NCI-H526 (cell line): ENCODE measurements at regions not wholly inside any gene's neighbourhood (a gene's known extent, or its start where the extent isn't known, plus 50 kb on each side); places are given as distances from the start of the nearest gene placed in this dataset.

Experiments
- DNase-seq, 2 experiments: peaks; one replicate each; lab custom pipeline; 2025; lab: John Stamatoyannopoulos, UW

GRCh38 chr20:24718277-24718676 is 230.8 kb upstream of the CST7 start:
- DNase-seq: no peak

GRCh38 chr20:24718696-24719095 is 230.4 kb upstream of the CST7 start:
- DNase-seq: no peak

- peak; percentile 96 for DNase-seq
These were observed 228.1 kb upstream of the CST7 start for GRCh38 chr20:24720957-24721356.

GRCh38 chr20:24721891-24722568 is 227.0 kb upstream of the CST7 start:
- no peak for DNase-seq

DNA sequence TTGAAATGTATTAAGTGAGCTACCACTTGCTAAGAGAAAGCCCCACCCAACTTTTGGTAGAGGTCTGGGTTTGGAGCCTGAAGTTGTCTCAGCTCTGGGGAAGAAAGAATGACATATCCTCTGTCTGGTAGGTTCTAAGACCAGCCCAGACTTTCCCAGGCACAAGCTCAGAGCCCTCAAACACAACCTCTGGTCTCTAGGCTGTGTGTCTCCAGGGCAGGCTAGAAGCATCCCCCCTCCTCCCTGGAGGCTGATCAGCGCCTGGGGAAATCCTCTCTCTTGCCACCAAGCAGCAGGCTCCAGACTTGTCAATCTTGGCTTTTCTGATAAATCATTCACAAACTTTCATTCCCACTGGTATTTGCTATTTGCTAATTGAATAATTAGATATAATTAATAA is 226.5 kb upstream of the CST7 start:
- DNase-seq: peak in 1 of 2 experiments; percentile 15

DNA sequence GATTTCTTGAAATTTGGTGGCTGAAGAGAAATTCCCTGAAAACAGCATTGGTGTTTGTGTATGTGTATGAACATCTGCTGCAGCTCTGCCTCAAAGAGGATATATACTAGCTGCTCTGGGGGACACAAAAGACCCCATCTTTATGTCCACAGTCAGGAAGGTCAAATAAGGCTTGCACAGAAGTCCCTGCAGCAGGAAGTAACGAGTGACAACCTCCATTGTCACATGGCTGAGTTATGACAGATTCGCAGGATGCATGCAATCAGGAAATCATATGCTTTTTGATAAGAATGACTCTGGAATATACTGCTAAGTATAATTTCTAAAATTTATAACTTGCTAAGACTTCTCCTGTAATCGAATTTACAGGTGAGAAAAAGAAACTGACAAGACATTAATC is 225.9 kb upstream of the CST7 start:
- no peak for DNase-seq

DNA sequence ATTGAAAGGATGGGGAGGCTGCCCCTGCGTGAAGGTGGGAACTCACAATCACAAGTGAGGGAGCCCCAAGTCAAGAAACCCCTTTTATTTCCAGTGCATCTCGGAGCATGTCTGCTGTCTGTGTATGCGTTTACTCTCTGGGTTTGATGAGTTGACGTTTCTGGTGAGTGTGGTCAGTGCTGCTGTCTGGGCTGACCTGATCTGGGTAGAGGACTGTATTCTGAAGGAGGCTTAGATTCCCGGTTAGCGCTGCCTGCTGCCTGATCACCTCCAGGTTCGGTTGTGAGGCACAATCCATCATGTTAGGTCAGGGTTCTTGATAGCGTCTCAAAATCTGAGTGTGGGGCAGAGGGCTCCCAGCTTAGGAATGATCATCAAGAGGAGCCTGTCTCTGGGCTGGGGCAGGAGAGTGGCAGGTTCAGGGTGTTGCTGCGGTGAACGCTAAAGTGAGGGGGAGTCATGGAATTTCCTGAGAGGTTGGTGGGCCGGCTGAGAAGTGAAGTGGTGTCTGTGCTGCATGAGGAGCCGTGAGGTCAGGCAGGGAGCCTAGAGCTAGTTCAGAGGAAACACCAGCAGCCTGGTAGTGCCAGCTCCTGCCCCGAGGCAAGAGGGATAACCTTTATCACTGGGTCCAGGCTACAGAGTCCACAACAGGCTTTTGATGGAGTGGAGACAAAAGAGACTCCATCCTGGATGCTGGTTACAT is 225.3 kb upstream of the CST7 start:
- no peak for DNase-seq

- DNase-seq: no peak
These were observed 224.0 kb upstream of the CST7 start for GRCh38 chr20:24724982-24725533.

DNA sequence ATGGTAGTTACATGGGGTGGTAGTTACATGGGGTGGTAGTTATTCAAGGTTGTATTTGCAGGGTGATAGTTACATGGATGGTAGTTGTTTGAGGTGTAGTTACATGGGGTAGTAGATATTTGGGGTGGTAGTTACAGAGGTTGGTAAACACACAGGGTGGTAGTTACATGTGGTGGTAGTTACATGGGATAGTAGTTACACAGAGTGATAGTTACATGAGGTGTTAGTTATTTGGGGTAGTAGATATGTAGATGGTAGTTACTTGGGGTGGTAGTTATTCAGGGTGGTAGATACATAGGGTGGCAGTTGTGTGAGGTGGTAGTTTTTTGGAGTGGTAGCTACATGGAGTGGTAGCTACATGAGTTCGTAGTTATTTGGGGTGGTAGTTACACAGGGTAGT is 221.3 kb upstream of the CST7 start:
- no peak for DNase-seq

DNA sequence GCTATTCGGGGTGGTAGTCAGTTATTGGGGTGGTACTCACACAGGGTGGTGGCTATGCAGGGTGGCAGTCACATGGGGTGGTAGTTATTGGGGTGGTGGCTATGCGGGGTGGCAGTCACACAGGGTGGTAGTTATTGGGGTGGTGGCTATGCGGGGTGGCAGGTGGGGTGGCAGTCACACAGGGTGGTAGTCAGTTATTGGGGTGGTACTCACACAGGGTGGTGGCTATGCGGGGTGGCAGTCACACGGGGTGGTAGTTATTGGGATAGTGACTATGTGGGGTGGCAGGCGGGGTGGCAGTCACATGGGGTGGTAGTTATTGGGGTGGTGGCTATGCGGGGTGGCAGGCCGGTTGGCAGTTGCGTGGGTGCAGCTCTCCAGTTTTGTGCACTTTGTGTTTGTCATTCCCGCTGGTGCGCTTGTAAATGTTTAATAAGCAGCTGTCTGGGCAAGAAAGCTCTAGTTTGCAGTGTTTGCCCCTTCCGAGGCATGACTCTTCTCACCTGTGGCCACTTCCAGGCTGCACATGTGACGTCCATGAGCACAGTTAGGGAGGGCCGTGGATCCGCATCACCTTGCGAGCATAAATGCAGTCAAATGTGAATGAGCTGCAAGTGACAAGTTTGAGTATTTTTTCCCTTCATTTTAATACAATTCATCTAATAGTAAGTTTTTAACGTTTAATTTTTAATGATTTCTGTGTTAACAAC is 219.0 kb upstream of the CST7 start:
- DNase-seq: no peak

DNA sequence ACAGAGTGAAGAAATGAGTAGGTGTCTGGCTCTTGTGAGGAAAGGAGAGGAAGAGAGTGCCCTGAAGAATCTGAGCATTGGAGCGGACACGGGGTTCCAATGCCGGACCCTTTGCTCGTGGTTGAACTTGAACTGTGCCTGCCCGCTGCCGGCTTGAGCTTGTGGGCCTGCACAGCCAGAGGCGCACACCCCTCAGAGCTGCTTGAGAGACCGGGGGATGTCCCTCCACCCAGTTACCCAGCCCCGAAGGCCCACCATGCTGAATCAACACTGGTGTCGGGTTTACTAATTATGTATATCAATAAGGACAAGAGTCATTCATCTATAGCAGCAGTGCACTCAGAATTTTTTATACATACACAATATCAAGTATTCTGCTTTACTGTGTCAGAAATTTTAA is 218.3 kb upstream of the CST7 start:
- DNase-seq: no peak

DNA sequence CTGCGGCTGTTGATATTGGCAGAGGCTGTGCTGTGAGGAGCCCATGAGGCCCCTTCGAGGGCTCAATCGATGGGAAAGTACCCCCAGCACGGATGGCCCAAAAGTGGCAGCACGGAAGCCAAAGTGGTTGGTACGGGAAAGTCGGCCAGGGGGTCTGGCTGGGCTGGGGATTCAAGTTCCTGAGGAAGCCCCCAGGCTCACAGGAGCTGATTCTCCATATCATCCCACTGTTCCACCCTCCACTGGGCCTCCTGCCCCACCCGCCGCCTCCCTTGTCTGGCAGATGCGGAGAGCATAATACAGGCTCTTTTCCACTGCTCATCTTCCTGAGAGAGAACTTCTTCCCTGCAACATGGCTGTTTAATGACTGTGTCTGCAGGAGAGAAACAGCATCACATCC is 217.8 kb upstream of the CST7 start:
- no peak for DNase-seq

- no peak for DNase-seq
These were observed 217.0 kb upstream of the CST7 start for GRCh38 chr20:24732076-24732475.

DNA sequence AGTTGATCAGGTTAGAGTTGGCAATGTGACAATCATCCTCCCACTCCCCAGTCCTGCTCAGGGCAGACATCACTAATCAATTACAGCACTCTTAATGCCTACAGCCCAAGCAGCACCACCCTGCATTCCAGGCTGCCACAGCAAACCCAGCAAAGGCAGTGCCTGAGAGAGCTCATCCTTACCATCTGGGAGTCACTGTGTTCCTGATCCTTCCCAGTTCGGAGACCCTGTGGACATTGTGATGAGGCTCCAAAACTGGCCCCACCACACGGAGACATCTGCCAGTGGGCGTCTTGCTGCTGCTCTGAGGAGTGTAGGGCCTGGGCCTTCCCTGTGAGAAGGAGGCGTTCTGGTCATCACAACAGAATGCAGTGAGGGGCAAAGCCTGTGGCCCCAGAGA is 216.5 kb upstream of the CST7 start:
- no peak for DNase-seq

GRCh38 chr20:24733416-24733815 is 215.7 kb upstream of the CST7 start:
- no peak for DNase-seq

GRCh38 chr20:24734139-24734538 is 214.9 kb upstream of the CST7 start:
- no peak for DNase-seq

DNA sequence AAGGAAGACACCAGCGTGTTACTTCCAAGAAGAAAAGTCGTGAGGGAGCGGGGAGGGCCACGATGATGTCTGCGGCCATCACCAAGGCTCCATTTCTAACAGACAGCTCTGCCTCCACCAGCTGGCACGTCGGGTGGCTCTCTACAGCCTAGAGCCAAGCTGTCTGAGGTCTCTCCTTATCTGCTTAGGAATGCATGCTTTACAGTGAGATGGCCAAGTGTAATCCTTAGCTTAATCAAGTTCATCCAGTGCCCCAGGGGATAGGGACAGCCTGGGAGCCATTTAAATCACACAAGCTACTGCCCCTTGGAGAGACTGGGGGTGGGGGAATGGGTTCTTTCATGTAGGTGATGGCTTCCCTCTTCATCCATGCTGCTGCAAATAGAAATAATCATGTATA is 213.8 kb upstream of the CST7 start:
- DNase-seq: no peak

DNA sequence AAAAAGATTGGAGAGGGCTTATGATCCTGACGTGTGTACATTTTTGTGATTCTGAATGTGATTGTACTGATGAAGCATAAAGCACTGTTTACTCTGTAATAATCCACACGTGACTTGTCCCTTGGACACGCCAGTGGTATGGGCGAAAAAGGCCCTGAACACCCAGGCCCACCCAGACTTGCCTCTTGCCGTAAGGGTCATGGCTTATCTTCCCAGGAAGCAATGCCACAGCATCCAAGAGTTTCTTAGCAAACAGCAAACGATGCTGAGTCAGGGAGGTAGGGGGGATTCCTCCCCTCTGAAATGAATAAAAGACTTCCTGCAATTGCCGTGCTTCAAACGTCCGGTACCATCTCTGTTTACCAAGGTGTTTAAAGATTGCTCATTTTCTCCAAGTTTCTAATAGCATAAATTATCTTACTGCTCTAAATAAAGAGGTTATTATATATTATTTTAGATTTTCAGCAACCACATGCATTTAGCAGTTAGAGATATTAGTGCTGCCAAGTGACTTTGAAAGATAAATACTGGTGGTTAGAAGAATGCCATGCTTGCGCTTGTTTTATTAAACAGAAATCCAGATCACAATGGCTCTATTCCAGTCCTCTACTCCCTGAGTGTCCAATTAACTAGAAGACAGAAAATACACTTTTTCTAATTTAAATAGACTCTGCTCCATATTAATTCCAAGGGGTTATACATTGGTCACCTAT is 212.8 kb upstream of the CST7 start:
- DNase-seq: no peak

DNA sequence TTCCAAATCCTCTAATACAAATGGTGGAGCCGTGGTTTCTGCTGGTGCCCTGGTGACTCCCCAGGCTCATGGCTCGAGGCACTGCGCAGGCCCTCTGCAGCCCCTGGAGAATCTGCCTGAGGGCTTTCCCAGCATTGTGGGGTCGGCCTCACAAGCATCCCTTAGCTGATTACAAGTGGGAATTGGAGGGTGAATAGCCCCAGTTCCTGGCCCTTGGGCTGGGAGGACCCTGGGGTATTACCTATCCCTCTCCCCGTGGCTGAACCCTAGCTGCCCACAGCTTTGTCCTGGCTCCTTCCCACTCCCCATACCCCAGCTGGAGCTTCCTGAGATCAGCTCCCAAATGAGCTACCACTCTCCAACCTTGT is 212.2 kb upstream of the CST7 start:
- DNase-seq: no peak

GRCh38 chr20:24737212-24737850 is 211.7 kb upstream of the CST7 start:
- no peak for DNase-seq

GRCh38 chr20:24738058-24738775 is 210.9 kb upstream of the CST7 start:
- no peak for DNase-seq
